Mesodermal cell (in vitro differentiated cells): ENCODE measurements at regions not wholly inside any gene's neighbourhood (a gene's known extent, or its start where the extent isn't known, plus 50 kb on each side); places are given as distances from the start of the nearest gene placed in this dataset.

Source experiments
- H3K27ac ChIP-seq: 2 replicates; pipeline ENCODE4 v1.7.0; 2013; ENCODE audit warnings: mild to moderate bottlenecking, low read depth, low read length, moderate library complexity; ENCODE audit not compliant: severe bottlenecking
- H3K36me3 ChIP-seq: 2 replicates; pipeline ENCODE4 v1.7.1; 2013; ENCODE audit warnings: mild to moderate bottlenecking, low read length, moderate library complexity; ENCODE audit not compliant: control insufficient read depth, insufficient read depth
- H3K4me1 ChIP-seq: one replicate; pipeline ENCODE4 v1.7.1; 2013; ENCODE audit warnings: mild to moderate bottlenecking, low read length; ENCODE audit not compliant: insufficient read depth, control insufficient read depth, poor library complexity, severe bottlenecking
- H3K4me3 ChIP-seq: 2 replicates; pipeline ENCODE4 v1.7.0; 2013; ENCODE audit warnings: low read length, control low read depth, mild to moderate bottlenecking; ENCODE audit not compliant: insufficient read depth, poor library complexity, severe bottlenecking; ENCODE audit errors: extremely low read depth
- H3K9me3 ChIP-seq: 2 replicates; pipeline ENCODE4 v1.7.1; 2013; ENCODE audit warnings: mild to moderate bottlenecking, low read length, moderate library complexity; ENCODE audit not compliant: control insufficient read depth
- WGBS, 2 experiments: methylation state at CpG; one replicate each; pipeline ENCODE4 v1.1.5; 2013; ENCODE audit warnings: missing lambda C conversion rate in 2 of 2; ENCODE audit not compliant: insufficient coverage in 2 of 2; 5-methylcytosine and 5-hydroxymethylcytosine counted together

DNA sequence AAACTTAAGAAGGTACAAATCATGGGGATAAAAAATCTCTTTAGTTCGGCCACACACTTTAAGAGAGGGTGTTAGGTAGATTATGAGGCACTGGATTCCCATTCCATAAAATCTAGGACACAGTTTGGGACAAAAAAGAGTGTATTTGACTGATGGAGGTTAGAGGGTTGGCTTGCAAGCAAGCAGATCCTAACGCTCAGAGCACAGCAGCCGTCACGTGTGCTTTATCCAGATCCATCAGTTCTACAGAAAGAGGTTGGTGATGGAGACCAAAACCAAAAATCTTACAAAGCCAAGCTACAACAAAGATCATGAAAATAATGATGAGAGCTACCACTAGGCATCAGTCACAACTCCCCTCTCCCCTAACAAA, 549.4 kb downstream of the TNS3 start:
- Histone ChIP-seq H3K36me3 (no peaks in the 10 kb centered on the region), H3K27ac (no peak overlapping the region), H3K4me3 (no peak overlapping the region), H3K9me3 (no peaks in the 10 kb centered on the region), H3K4me1 (no peaks in the 10 kb centered on the region)
- 82 to 100% methylated on average over 1 to 3 of the region's 4 CpGs for WGBS, 2 experiments

DNA sequence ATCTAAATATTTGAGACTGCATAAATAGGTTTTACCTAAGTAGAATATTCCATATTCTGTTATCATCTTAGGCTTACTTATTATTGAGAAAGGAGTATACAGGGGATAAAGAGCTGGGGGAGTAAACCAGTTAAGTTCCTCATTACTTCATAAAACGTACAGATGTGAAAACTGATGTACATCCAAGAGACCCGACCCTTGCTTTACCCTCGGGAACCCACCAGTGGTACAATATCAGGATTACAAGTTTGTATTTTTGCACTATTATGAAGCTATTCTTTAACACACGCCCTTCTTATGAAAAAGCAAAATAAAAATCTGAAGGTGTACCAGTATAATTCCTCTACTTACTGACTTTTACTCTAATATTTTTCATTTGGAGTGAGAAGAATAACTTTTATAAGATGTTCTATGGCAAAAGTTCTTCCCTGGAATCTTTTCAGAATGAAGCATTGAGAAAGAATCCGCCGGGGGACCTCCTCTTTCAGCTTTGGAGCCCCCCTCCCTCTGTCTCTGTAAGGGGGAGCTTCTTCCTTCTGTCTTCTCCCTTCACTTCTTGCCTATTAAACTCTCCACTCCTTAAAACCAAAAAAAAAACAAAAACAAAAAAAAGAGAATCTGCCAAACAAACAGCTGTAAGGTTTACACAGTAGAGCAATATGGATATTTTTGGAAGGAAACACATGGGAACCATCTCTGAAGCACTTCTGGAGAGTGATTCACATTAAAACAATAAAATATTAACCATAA, 550.0 kb downstream of the TNS3 start:
- H3K9me3 ChIP-seq = no peaks in the 10 kb centered on the region
- H3K4me3 ChIP-seq = no peak overlapping the region
- no peaks in the 10 kb centered on the region for H3K4me1 ChIP-seq
- no CpG with 5 or more reads among the region's 6 CpGs for WGBS, 2 experiments
- H3K36me3 ChIP-seq = no peaks in the 10 kb centered on the region
- H3K27ac ChIP-seq = no peak overlapping the region

DNA sequence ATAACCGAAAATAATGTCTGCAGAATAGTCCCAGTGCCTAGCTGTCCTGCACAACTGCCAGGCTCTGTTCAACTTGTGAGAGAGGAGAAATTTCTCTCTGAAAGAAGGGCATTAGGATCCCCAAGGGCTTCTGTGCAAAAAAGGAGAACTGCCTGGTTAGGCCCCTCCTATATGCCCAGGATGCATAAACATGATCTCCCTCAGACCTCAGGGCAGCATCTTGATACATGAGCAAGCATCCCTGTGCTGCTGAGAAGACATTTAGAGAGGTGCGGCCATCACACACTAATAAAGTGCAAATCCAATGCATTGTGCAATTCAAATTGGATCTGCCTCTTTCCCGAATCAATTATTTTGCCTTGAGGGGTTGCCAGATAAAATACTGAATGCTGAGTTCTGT, 553.6 kb downstream of the TNS3 start:
- H3K4me3 ChIP-seq = no peak overlapping the region
- H3K36me3 ChIP-seq = no peaks in the 10 kb centered on the region
- 83 to 95% methylated on average over 3 of the region's 3 CpGs for WGBS, 2 experiments
- no peaks in the 10 kb centered on the region for H3K9me3 ChIP-seq
- H3K4me1 ChIP-seq = no peaks in the 10 kb centered on the region
- H3K27ac ChIP-seq = no peak overlapping the region

DNA sequence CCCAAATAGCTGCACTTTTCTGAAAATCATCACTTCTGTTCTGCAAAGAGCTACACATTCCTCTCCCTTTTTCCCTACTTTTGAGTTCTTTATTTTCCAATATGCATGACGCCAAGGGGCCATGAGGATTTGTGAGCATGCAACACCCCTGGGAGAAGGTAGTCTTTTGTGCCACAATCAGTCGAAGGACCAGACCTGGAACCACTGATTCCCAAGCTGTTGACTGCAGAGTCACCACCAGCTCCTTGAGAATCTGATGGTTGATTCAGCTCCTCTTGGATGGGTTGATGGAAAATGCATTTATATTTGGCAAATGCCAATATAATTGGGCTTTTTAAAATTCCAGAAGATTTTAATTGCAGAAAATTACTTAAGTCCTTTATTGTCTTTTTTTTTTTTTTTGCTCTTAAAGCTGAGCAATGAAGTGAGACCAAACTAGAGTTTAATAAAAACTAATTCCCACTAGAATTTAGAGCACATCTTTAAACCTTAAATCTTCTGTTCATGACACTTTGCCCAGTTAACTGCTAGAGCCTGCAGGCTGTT, 554.1 kb downstream of the TNS3 start:
- no peak overlapping the region for H3K27ac ChIP-seq
- WGBS, 2 experiments = 90 to 97% methylated on average over 2 of the region's 2 CpGs
- H3K9me3 ChIP-seq = no peaks in the 10 kb centered on the region
- no peak overlapping the region for H3K4me3 ChIP-seq
- no peaks in the 10 kb centered on the region for H3K36me3 ChIP-seq
- no peaks in the 10 kb centered on the region for H3K4me1 ChIP-seq

DNA sequence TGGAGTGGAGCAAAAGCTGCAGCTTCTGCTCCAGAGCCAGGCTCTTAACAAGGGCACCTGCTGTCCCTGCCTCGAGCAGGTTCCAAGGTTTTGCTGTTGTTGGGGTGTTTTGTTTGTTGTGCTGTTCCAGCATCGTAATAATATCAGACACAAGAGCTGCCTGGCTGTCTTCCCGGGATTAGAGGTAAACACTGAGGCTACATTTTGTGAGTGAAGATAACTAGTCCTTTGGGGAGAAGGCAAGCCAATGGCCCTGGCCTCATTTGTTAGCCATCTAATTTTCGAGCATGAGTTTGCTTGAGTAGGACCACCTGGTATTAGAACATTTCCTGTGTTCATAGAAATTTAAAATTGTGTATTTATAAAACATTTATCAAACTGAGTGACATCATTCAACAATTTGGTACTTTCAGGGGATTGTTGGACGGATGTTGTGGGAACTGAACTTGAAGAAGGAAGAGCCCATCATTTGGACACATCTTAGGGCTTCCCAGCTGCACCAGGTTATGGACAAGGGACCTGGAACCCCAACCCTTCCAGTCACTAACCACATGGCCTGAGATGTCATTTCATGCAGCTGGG, 555.0 kb downstream of the TNS3 start:
- no peak overlapping the region for H3K4me3 ChIP-seq
- H3K36me3 ChIP-seq = no peaks in the 10 kb centered on the region
- no peaks in the 10 kb centered on the region for H3K4me1 ChIP-seq
- WGBS, 2 experiments = 86 to 100% methylated on average over 1 to 3 of the region's 5 CpGs
- H3K27ac ChIP-seq = no peak overlapping the region
- H3K9me3 ChIP-seq = no peaks in the 10 kb centered on the region

DNA sequence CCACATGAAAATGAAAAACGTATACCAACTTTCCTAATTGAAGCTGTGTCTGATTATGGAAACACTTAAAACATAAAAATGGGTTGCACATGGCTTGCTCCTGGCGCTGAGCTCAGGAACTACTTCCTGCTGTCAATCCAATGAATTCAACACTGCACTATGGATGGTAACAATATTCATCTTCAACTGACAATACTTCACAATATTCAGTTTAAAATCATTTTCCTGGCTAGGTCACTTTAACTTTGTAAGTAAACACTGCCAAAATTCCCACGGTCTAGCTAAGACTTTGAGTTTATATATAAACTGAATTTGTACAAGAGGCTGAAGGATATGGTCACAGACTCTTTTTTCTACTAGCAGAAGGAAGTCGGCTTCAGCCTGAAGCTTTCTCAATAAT, 556.9 kb downstream of the TNS3 start:
- no peaks in the 10 kb centered on the region for H3K4me1 ChIP-seq
- H3K4me3 ChIP-seq = no peak overlapping the region
- H3K9me3 ChIP-seq = no peaks in the 10 kb centered on the region
- no peaks in the 10 kb centered on the region for H3K36me3 ChIP-seq
- H3K27ac ChIP-seq = no peak overlapping the region
- 38 to 79% methylated on average over 1 to 2 of the region's 4 CpGs for WGBS, 2 experiments

DNA sequence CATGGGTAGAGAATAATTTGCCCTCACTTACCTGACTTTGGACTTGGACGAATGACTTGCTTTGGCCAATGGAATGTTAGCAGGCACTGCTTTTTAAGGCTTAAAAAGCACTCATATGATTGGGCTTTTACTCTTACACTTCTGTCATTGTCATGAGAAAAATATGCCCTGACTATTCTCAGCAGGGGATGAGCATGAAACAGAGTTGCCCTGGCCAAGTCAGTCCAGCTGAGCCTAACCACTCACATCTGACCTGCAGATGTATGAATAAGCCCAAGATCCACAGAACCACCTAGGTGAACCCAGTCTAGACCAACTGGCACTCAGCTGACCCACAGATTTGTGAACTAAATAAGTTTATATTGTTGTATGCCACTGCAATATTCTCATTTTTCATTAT, 573.5 kb downstream of the TNS3 start:
- no peaks in the 10 kb centered on the region for H3K9me3 ChIP-seq
- no peaks in the 10 kb centered on the region for H3K36me3 ChIP-seq
- no peak overlapping the region for H3K4me3 ChIP-seq
- 100% methylated on average over 1 of the region's 1 CpG; no CpG with 5 or more reads in 1 of the 2 experiments for WGBS, 2 experiments
- no peaks in the 10 kb centered on the region for H3K4me1 ChIP-seq
- H3K27ac ChIP-seq = no peak overlapping the region

DNA sequence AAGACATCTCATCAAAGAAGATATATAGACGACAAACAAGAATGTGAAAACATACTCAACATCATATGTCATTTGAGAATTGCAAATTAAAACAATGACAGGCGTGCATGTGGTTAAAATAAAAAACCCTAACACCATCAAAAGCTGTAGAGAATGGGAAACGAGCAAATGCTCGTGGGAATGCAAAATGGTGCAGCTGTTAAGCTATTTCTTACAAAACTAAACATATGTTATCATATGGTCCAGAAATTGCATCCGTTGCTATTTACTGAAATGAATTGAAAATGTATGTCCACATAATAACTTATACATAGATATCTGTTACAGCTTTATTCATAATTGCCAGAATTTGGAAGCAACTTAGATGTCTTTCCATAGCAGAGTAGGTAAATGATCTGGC, 574.4 kb downstream of the TNS3 start:
- no peaks in the 10 kb centered on the region for H3K9me3 ChIP-seq
- H3K36me3 ChIP-seq = no peaks in the 10 kb centered on the region
- H3K27ac ChIP-seq = no peak overlapping the region
- H3K4me3 ChIP-seq = no peak overlapping the region
- 100% methylated on average over 1 of the region's 5 CpGs; no CpG with 5 or more reads in 1 of the 2 experiments for WGBS, 2 experiments
- H3K4me1 ChIP-seq = no peaks in the 10 kb centered on the region

DNA sequence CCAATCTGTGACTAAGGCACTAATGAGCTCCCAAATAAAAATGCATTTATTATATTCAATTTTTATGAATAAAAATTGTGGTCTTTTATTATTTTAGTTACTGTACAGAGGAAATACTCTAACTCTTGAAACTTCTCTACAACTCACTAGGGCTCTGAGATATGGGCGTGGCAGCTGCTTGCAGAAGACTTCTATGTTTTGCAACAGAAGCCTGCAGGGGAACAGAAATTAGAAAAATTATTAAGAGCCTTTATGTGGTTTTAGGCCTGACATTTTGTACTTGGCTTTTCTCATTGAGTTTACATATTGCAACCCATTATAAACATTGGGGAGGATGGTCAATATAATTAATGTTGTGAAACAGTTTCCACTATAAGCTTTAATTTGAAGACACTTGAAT, 581.4 kb downstream of the TNS3 start:
- no peaks in the 10 kb centered on the region for H3K36me3 ChIP-seq
- WGBS, 2 experiments = 100% methylated on average over 1 of the region's 1 CpG; no CpG with 5 or more reads in 1 of the 2 experiments
- no peak overlapping the region for H3K27ac ChIP-seq
- no peaks in the 10 kb centered on the region for H3K4me1 ChIP-seq
- H3K4me3 ChIP-seq = no peak overlapping the region
- H3K9me3 ChIP-seq = no peaks in the 10 kb centered on the region

DNA sequence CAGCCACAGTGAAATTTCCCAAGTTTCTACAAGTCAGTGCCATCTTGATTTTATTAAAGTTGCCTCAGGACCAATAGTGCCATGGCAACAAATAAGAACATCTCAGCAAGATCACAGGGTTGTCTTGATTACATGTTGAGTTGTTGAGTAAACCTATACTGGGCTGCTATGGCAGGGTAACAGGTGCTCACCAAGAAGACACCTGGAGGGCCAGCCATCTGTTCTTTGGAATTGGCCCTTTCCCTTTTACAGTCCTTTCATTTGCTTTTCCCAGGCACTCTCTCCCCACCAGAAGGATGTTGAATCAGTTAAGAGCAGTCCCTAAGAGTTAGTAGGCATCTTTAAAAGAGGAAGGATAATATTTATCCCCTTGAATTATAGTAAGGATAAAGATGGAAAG, 582.0 kb downstream of the TNS3 start:
- no peaks in the 10 kb centered on the region for H3K36me3 ChIP-seq
- no peak overlapping the region for H3K4me3 ChIP-seq
- no peaks in the 10 kb centered on the region for H3K4me1 ChIP-seq
- no peak overlapping the region for H3K27ac ChIP-seq
- H3K9me3 ChIP-seq = no peaks in the 10 kb centered on the region

DNA sequence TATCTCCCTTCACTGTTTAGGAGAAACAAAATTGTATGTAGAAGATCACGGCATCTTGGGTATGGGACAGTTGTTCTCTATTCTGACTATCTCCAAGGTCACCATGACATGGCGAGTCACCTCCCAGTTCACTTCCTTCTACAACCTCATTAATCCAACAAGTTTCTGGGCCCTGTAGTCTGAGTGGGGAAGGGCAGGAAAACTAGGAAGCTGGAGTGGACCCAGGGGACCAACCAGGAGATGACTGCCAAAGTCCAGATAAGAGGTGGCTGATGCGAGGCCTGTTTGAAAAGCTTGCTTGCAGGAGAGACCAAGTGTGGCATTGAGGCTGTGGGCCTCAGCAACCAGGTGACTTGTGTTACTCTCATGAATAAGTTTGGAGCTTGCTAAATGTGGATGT, 584.9 kb downstream of the TNS3 start:
- Histone ChIP-seq H3K4me3 (no peak overlapping the region), H3K27ac (no peak overlapping the region), H3K36me3 (no peaks in the 10 kb centered on the region), H3K4me1 (no peaks in the 10 kb centered on the region), H3K9me3 (no peaks in the 10 kb centered on the region)
- 100% methylated on average over 1 of the region's 3 CpGs for WGBS, 2 experiments
